LoVo (cell line): ENCODE measurements at regions not wholly inside any gene's neighbourhood (a gene's known extent, or its start where the extent isn't known, plus 50 kb on each side); places are given as distances from the start of the nearest gene placed in this dataset.
"Not testable (repeated sequence)": the region's sequence is repeated elsewhere in the genome, so short reads cannot be mapped to it uniquely, and the experiment has no call there.

Experiments used
- DNase-seq: peaks from one replicate; pipeline ENCODE4 v3.0.0-alpha.2; 2016; ENCODE audit warnings: low spot score

- DNase-seq = no peak
Observed at GRCh38 chrX:144494074-144494473, 610.2 kb downstream of the UBE2NL start.

- no peak for DNase-seq
Observed at GRCh38 chrX:144531877-144532276, 648.0 kb downstream of the UBE2NL start.

GRCh38 chrX:144566592-144566991 lies 680.7 kb upstream of the SPANXN1 start:
- no peak for DNase-seq

GRCh38 chrX:144586756-144587155 lies 660.5 kb upstream of the SPANXN1 start:
- no peak for DNase-seq

- DNase-seq = no peak
Observed at GRCh38 chrX:144592036-144592435, 655.3 kb upstream of the SPANXN1 start.

GRCh38 chrX:144601010-144601409 lies 646.3 kb upstream of the SPANXN1 start:
- DNase-seq = no peak

GRCh38 chrX:144612076-144612475 lies 635.2 kb upstream of the SPANXN1 start:
- DNase-seq = no peak

GRCh38 chrX:144616317-144616716 lies 631.0 kb upstream of the SPANXN1 start:
- no peak for DNase-seq

- DNase-seq = no peak
Observed at GRCh38 chrX:144627947-144628346, 619.4 kb upstream of the SPANXN1 start.

GRCh38 chrX:144634451-144634850 lies 612.9 kb upstream of the SPANXN1 start:
- DNase-seq = not testable (repeated sequence)

- DNase-seq = no peak
Observed at GRCh38 chrX:144637731-144638130, 609.6 kb upstream of the SPANXN1 start.

GRCh38 chrX:144648788-144649187 lies 598.5 kb upstream of the SPANXN1 start:
- DNase-seq = no peak

GRCh38 chrX:144681501-144681900 lies 565.8 kb upstream of the SPANXN1 start:
- DNase-seq = no peak

- DNase-seq = no peak
Observed at GRCh38 chrX:144683247-144683646, 564.1 kb upstream of the SPANXN1 start.

- no peak for DNase-seq
Observed at GRCh38 chrX:144709841-144710240, 537.5 kb upstream of the SPANXN1 start.

- DNase-seq = no peak
Observed at GRCh38 chrX:144715337-144715736, 532.0 kb upstream of the SPANXN1 start.

- DNase-seq = no peak
Observed at GRCh38 chrX:144716187-144716586, 531.1 kb upstream of the SPANXN1 start.

- no peak for DNase-seq
Observed at GRCh38 chrX:144717682-144718081, 529.6 kb upstream of the SPANXN1 start.

- DNase-seq = no peak
Observed at GRCh38 chrX:144722307-144722706, 525.0 kb upstream of the SPANXN1 start.

GRCh38 chrX:144730471-144730870 lies 516.8 kb upstream of the SPANXN1 start:
- no peak for DNase-seq

- DNase-seq = no peak
Observed at GRCh38 chrX:144732588-144732987, 514.7 kb upstream of the SPANXN1 start.

GRCh38 chrX:144738246-144738645 lies 509.1 kb upstream of the SPANXN1 start:
- DNase-seq = no peak

GRCh38 chrX:144768540-144768939 lies 478.8 kb upstream of the SPANXN1 start:
- DNase-seq = no peak

- not testable (repeated sequence) for DNase-seq
Observed at GRCh38 chrX:144783528-144783927, 463.8 kb upstream of the SPANXN1 start.

GRCh38 chrX:144790148-144790547 lies 457.2 kb upstream of the SPANXN1 start:
- no peak for DNase-seq
